WTC11 (cell line): ENCODE measurements at regions not wholly inside any gene's neighbourhood (a gene's known extent, or its start where the extent isn't known, plus 50 kb on each side); places are given as distances from the start of the nearest gene placed in this dataset.

Experiments
- ATAC-seq: fragments of 200-7000 bp; cut with Tn5 transposase; 2 replicates; pipeline ENCODE4 v1.10.0; 2021; ENCODE audit warnings: mild to moderate bottlenecking, moderate library complexity
- CTCF ChIA-PET: fragments of 300-600 bp; sonication (Branson Sonifier 250); formaldehyde crosslinking; loops from one replicate; lab custom pipeline; 2021; ENCODE audit warnings: antibody characterized with exemption; lab: Charles Lee
- POLR2A ChIA-PET: fragments of 350-600 bp; sonication (Branson Sonifier 250); formaldehyde crosslinking; loops from one replicate; lab custom pipeline; 2021; ENCODE audit warnings: antibody characterized with exemption; lab: Charles Lee
- DNase-seq: peaks from one replicate; pipeline ENCODE4 v3.0.0; 2021; ENCODE audit warnings: low spot score
- H3K27ac Mint-ChIP-seq: 2 replicates; pipeline ENCODE4 v1.8.0; 2021; ENCODE audit warnings: mixed read lengths
- H3K27me3 Mint-ChIP-seq: 2 replicates; pipeline ENCODE4 v1.8.0; 2021; ENCODE audit warnings: low read depth, mild to moderate bottlenecking, moderate library complexity, mixed read lengths
- H3K36me3 Mint-ChIP-seq: 2 replicates; pipeline ENCODE4 v1.8.0; 2021; ENCODE audit warnings: mixed read lengths
- H3K4me1 Mint-ChIP-seq: 2 replicates; pipeline ENCODE4 v1.8.0; 2022; ENCODE audit warnings: mixed read lengths
- H3K4me3 Mint-ChIP-seq: 2 replicates; pipeline ENCODE4 v1.8.0; 2021; ENCODE audit warnings: mild to moderate bottlenecking, moderate library complexity, mixed read lengths
- H3K9me3 Mint-ChIP-seq: 2 replicates; pipeline ENCODE4 v1.8.0; 2021; ENCODE audit warnings: mixed read lengths
- ATF2 ChIP-seq: sonication (generic); formaldehyde crosslinking; IDR thresholded peaks from 2 replicates; pipeline ENCODE4 v1.8.1; 2022; ENCODE audit warnings: low read depth, missing genetic modification reagents, borderline replicate concordance
- CDX4 ChIP-seq: fragments of 250-450 bp; sonication (Bioruptor Pico); IDR thresholded peaks from 2 replicates; pipeline ENCODE4 v1.9.0; 2021; ENCODE audit warnings: moderate library complexity, mild to moderate bottlenecking, inconsistent platforms, borderline replicate concordance
- CREB1 ChIP-seq: sonication (generic); formaldehyde crosslinking; IDR thresholded peaks from 2 replicates; pipeline ENCODE4 v1.8.0; 2023; ENCODE audit warnings: mild to moderate bottlenecking, missing genetic modification reagents
- EMX1 ChIP-seq: fragments of 250-450 bp; sonication (Bioruptor Pico); IDR thresholded peaks from 2 replicates; pipeline ENCODE4 v1.8.0; 2021; ENCODE audit warnings: mild to moderate bottlenecking
- ESRRA ChIP-seq: sonication (generic); formaldehyde crosslinking; IDR thresholded peaks from 2 replicates; pipeline ENCODE4 v1.8.1; 2022; ENCODE audit warnings: mild to moderate bottlenecking, missing genetic modification reagents, borderline replicate concordance
- ETV6 ChIP-seq: sonication (generic); formaldehyde crosslinking; IDR thresholded peaks from 2 replicates; pipeline ENCODE4 v1.8.1; 2022; ENCODE audit warnings: mild to moderate bottlenecking, missing genetic modification reagents
- FOXJ3 ChIP-seq: sonication (generic); formaldehyde crosslinking; IDR thresholded peaks from 2 replicates; pipeline ENCODE4 v1.9.0; 2021; ENCODE audit warnings: missing genetic modification reagents, mild to moderate bottlenecking, borderline replicate concordance
- FOXK1 ChIP-seq: sonication (generic); formaldehyde crosslinking; IDR thresholded peaks from 2 replicates; pipeline ENCODE4 v1.8.0; 2022; ENCODE audit warnings: mild to moderate bottlenecking, moderate library complexity, missing genetic modification reagents
- FOXP4 ChIP-seq: sonication (generic); formaldehyde crosslinking; IDR thresholded peaks from 2 replicates; pipeline ENCODE4 v1.8.0; 2022; ENCODE audit warnings: mild to moderate bottlenecking, missing genetic modification reagents
- GABPB1 ChIP-seq: sonication (generic); formaldehyde crosslinking; IDR thresholded peaks from 2 replicates; pipeline ENCODE4 v1.8.1; 2023; ENCODE audit warnings: mild to moderate bottlenecking, missing genetic modification reagents
- GRHL2 ChIP-seq: fragments of 250-450 bp; sonication (Bioruptor Pico); IDR thresholded peaks from 2 replicates; pipeline ENCODE4 v1.8.0; 2022; ENCODE audit warnings: mild to moderate bottlenecking, moderate library complexity; ENCODE audit not compliant: insufficient replicate concordance, severe bottlenecking
- HMGXB4 ChIP-seq: sonication (generic); formaldehyde crosslinking; IDR thresholded peaks from 2 replicates; pipeline ENCODE4 v1.8.1; 2023; ENCODE audit warnings: mild to moderate bottlenecking, moderate library complexity, missing genetic modification reagents
- MLX ChIP-seq: sonication (generic); formaldehyde crosslinking; IDR thresholded peaks from 2 replicates; pipeline ENCODE4 v1.8.1; 2023; ENCODE audit warnings: mild to moderate bottlenecking, missing genetic modification reagents, moderate library complexity
- MXD4 ChIP-seq: fragments of 250-450 bp; sonication (Bioruptor Pico); IDR thresholded peaks from 2 replicates; pipeline ENCODE4 v1.8.0; 2021; ENCODE audit warnings: mild to moderate bottlenecking, moderate library complexity, borderline replicate concordance
- NFATC4 ChIP-seq: fragments of 250-450 bp; sonication (Bioruptor Pico); IDR thresholded peaks from 2 replicates; pipeline ENCODE4 v1.9.0; 2021; ENCODE audit warnings: mild to moderate bottlenecking
- NFYB ChIP-seq: sonication (generic); formaldehyde crosslinking; conservative IDR thresholded peaks from 2 replicates; pipeline ENCODE4 v1.8.0; 2022; ENCODE audit warnings: low read depth, missing genetic modification reagents
- PRRX2 ChIP-seq: fragments of 250-450 bp; sonication (Bioruptor Pico); IDR thresholded peaks from 2 replicates; pipeline ENCODE4 v1.8.0; 2021; ENCODE audit warnings: mild to moderate bottlenecking
- RELA ChIP-seq: sonication (generic); formaldehyde crosslinking; IDR thresholded peaks from 2 replicates; pipeline ENCODE4 v1.8.1; 2022; ENCODE audit warnings: missing genetic modification reagents, mild to moderate bottlenecking, borderline replicate concordance
- TEAD4 ChIP-seq: sonication (generic); formaldehyde crosslinking; IDR thresholded peaks from 2 replicates; pipeline ENCODE4 v1.8.0; 2022; ENCODE audit warnings: mild to moderate bottlenecking, missing genetic modification reagents
- ZNF263 ChIP-seq: sonication (generic); formaldehyde crosslinking; IDR thresholded peaks from 2 replicates; pipeline ENCODE4 v1.8.1; 2022; ENCODE audit warnings: low read depth, mild to moderate bottlenecking, moderate library complexity, missing genetic modification reagents
- ZNF416 ChIP-seq: fragments of 250-450 bp; sonication (Bioruptor Pico); IDR thresholded peaks from 2 replicates; pipeline ENCODE4 v1.9.0; 2021; ENCODE audit warnings: mild to moderate bottlenecking, inconsistent platforms
- ZNF532 ChIP-seq: fragments of 250-450 bp; sonication (Bioruptor Pico); IDR thresholded peaks from 2 replicates; pipeline ENCODE4 v1.9.0; 2021; ENCODE audit warnings: mild to moderate bottlenecking, borderline replicate concordance

- Mint-ChIP-seq H3K4me3 (no peak overlapping the region), H3K9me3 (no peaks in the 10 kb centered on the region), H3K36me3 (no peaks in the 10 kb centered on the region), H3K27ac (no peak overlapping the region), H3K4me1 (peaks cover 6% of the 10 kb centered on the region), H3K27me3 (peaks cover 9% of the 10 kb centered on the region; the same call in 1 of the 2 replicates)
- TF ChIP-seq MXD4 (CRISPR knock-in tag) (no peak), ZNF416 (CRISPR knock-in tag) (no peak), ZNF532 (CRISPR knock-in tag) (no peak), CREB1 (CRISPR knock-in tag) (no peak), TEAD4 (CRISPR knock-in tag) (no peak), NFYB (no peak), PRRX2 (CRISPR knock-in tag) (no peak)
- no peak for ATAC-seq
- no peak for DNase-seq
- ChIA-PET POLR2A (no interaction called here), CTCF (no interaction called here)
Measured at GRCh38 chr13:112124141-112124540, 57.2 kb downstream of the SOX1 start.

- Mint-ChIP-seq H3K27ac (no peak overlapping the region), H3K27me3 (peaks cover 6% of the 10 kb centered on the region; the same call in 1 of the 2 replicates), H3K36me3 (no peaks in the 10 kb centered on the region), H3K4me1 (peaks cover 6% of the 10 kb centered on the region), H3K9me3 (no peaks in the 10 kb centered on the region), H3K4me3 (no peak overlapping the region)
- ChIA-PET POLR2A (no interaction called here), CTCF (no interaction called here)
- ATAC-seq (no peak), DNase-seq (no peak)
- TF ChIP-seq MLX (CRISPR knock-in tag), result no peak
- TF ChIP-seq FOXP4, result no peak
- no peak for TF ChIP-seq ATF2
- no peak for TF ChIP-seq FOXK1
- TF ChIP-seq ZNF263 (CRISPR knock-in tag), result no peak
- TF ChIP-seq ESRRA, result no peak
- TF ChIP-seq ETV6 (CRISPR knock-in tag), result no peak
- no peak for TF ChIP-seq CDX4 (CRISPR knock-in tag)
- no peak for TF ChIP-seq EMX1 (CRISPR knock-in tag)
- no peak for TF ChIP-seq GABPB1 (CRISPR knock-in tag)
- TF ChIP-seq TEAD4 (CRISPR knock-in tag), result no peak
- TF ChIP-seq RELA, result no peak
- no peak for TF ChIP-seq NFYB
- TF ChIP-seq NFATC4 (CRISPR knock-in tag), result no peak
- TF ChIP-seq GRHL2 (CRISPR knock-in tag), result no peak
- TF ChIP-seq FOXJ3, result no peak
- no peak for TF ChIP-seq HMGXB4 (CRISPR knock-in tag)
Measured at GRCh38 chr13:112127564-112128330, 60.8 kb downstream of the SOX1 start.
